HepG2 (cell line): ENCODE measurements at regions not wholly inside any gene's neighbourhood (a gene's known extent, or its start where the extent isn't known, plus 50 kb on each side); places are given as distances from the start of the nearest gene placed in this dataset.

Experiments used
- ATAC-seq: fragments of 200-7000 bp; cut with Tn5 transposase; 3 replicates; pipeline ENCODE4 v1.9.1; 2020; ENCODE audit warnings: mild to moderate bottlenecking, moderate library complexity
- BruUV-seq: library from RNA; stranded (reverse); fragments of 400-500 nt; replicated peaks from 2 replicates; lab custom pipeline; 2021; lab: Mats Ljungman, UMichigan
- CTCF ChIA-PET: fragments of 300-600 bp; formaldehyde crosslinking; extraction: SDS; loops from one replicate; lab custom pipeline; 2021; ENCODE audit warnings: low total read pairs, inconsistent platforms, low intra/inter-chr PET ratio; lab: Yijun Ruan, JAX
- POLR2A ChIA-PET: fragments of 350-600 bp; sonication (Branson Sonifier 250); formaldehyde crosslinking; loops from one replicate; lab custom pipeline; 2020; ENCODE audit warnings: antibody characterized with exemption, inconsistent platforms; lab: Yijun Ruan, JAX
- DNase-seq: peaks from one replicate; pipeline ENCODE4 v3.0.0-alpha.2; 2015; ENCODE audit warnings: low spot score
- FAIRE-seq: peaks from 3 replicates; lab custom pipeline; 2011; peaks lifted over from hg19 to GRCh38; lab: Jason Lieb, UNC
- H2AFZ ChIP-seq: one replicate; pipeline ENCODE4 v1.6.1; 2011; ENCODE audit warnings: low read length, inconsistent platforms
- H3K27ac ChIP-seq: fragments of 300-600 bp; 3 replicates; pipeline ENCODE4 v1.8.0; 2011; ENCODE audit warnings: mixed run types, mild to moderate bottlenecking, mixed read lengths, low read length, inconsistent platforms; ENCODE audit not compliant: insufficient read depth; ENCODE audit errors: extremely low read length
- H3K27me3 ChIP-seq, 2 experiments: fragments of 200-600 bp in 1 of 2; 2 replicates in 1 of 2; 3 replicates in 1 of 2; pipeline versions ENCODE4 v1.6.0 to v1.8.0; 2011; ENCODE audit warnings: low read length in 2 of 2, mild to moderate bottlenecking in 2 of 2, moderate library complexity in 2 of 2, inconsistent platforms in 1 of 2; ENCODE audit not compliant: insufficient read depth in 2 of 2, control insufficient read depth in 1 of 2
- H3K36me3 ChIP-seq, 2 experiments: fragments of 200-600 bp in 1 of 2; replicated peaks in 1 of 2; 2 replicates in 1 of 2; 3 replicates in 1 of 2; pipeline versions ENCODE4 v1.5.1 to v1.8.0; 2011; ENCODE audit warnings: low read length in 2 of 2, inconsistent platforms in 1 of 2; ENCODE audit not compliant: insufficient read depth in 2 of 2, control insufficient read depth in 1 of 2
- H3K4me1 ChIP-seq: 2 replicates; pipeline ENCODE4 v1.5.1; 2012; ENCODE audit warnings: low read length, inconsistent platforms; ENCODE audit not compliant: insufficient read depth
- H3K4me2 ChIP-seq: 2 replicates; pipeline ENCODE4 v1.6.0; 2011; ENCODE audit warnings: low read depth, low read length, inconsistent platforms
- H3K4me3 ChIP-seq, 3 experiments: fragments of 200-600 bp in 1 of 3; sonication (generic), shearing (Covaris generic) in 1 of 3; replicated peaks in 1 of 3; 2 replicates each; pipeline ENCODE4 v1.5.1; 2011 to 2016; ENCODE audit warnings: low read length in 3 of 3, inconsistent platforms in 2 of 3, low read depth in 2 of 3, mild to moderate bottlenecking in 2 of 3, control low read depth in 1 of 3, mixed read lengths in 1 of 3; ENCODE audit not compliant: insufficient read depth in 1 of 3
- H3K79me2 ChIP-seq: one replicate; pipeline ENCODE4 v1.6.1; 2011; ENCODE audit warnings: low read length, inconsistent platforms; ENCODE audit not compliant: insufficient read depth
- H3K9ac ChIP-seq: 2 replicates; pipeline ENCODE4 v1.6.0; 2011; ENCODE audit warnings: mild to moderate bottlenecking, low read depth, low read length, inconsistent platforms; ENCODE audit not compliant: insufficient read depth
- H3K9me3 ChIP-seq: 2 replicates; pipeline ENCODE4 v1.5.1; 2012; ENCODE audit warnings: mild to moderate bottlenecking, low read length
- H4K20me1 ChIP-seq: 2 replicates; pipeline ENCODE4 v1.6.0; 2011; ENCODE audit warnings: inconsistent platforms, mild to moderate bottlenecking, low read length, moderate library complexity; ENCODE audit not compliant: insufficient read depth
- CEBPG ChIP-seq: IDR thresholded peaks from 2 replicates; pipeline ENCODE4 v1.6.1; 2016
- DR1 ChIP-seq: sonication (generic); formaldehyde crosslinking; IDR thresholded peaks from 2 replicates; pipeline ENCODE4 v1.8.0; 2021; ENCODE audit warnings: mild to moderate bottlenecking, missing genetic modification reagents, inconsistent platforms
- NFIB ChIP-seq: sonication (generic); formaldehyde crosslinking; IDR thresholded peaks from 2 replicates; pipeline ENCODE4 v1.9.0; 2021; ENCODE audit warnings: missing genetic modification reagents, mild to moderate bottlenecking, borderline replicate concordance
- NR3C1 ChIP-seq: sonication (generic); formaldehyde crosslinking; IDR thresholded peaks from 2 replicates; pipeline ENCODE4 v1.4.0; 2020; ENCODE audit warnings: missing genetic modification reagents
- RORA ChIP-seq: sonication (generic); formaldehyde crosslinking; IDR thresholded peaks from 2 replicates; pipeline ENCODE4 v1.5.0; 2020; ENCODE audit warnings: mild to moderate bottlenecking, missing genetic modification reagents, moderate library complexity
- SMYD3 ChIP-seq: sonication (generic); formaldehyde crosslinking; IDR thresholded peaks from 2 replicates; pipeline ENCODE4 v1.8.1; 2023; ENCODE audit warnings: mild to moderate bottlenecking, missing genetic modification reagents
- ZNF414 ChIP-seq: sonication (generic); formaldehyde crosslinking; IDR thresholded peaks from 2 replicates; pipeline ENCODE4 v1.5.0; 2020; ENCODE audit warnings: missing genetic modification reagents
- ZNF550 ChIP-seq: sonication (generic); formaldehyde crosslinking; IDR thresholded peaks from 2 replicates; pipeline ENCODE4 v1.4.0; 2020; ENCODE audit warnings: mild to moderate bottlenecking, missing genetic modification reagents, borderline replicate concordance
- ZNF564 ChIP-seq: sonication (generic); formaldehyde crosslinking; IDR thresholded peaks from 2 replicates; pipeline ENCODE4 v1.8.1; 2023; ENCODE audit warnings: mild to moderate bottlenecking, missing genetic modification reagents
- WGBS: methylation state at CpG from one replicate; pipeline ENCODE4 v1.1.6; 2017; ENCODE audit warnings: low lambda C conversion rate; 5-methylcytosine and 5-hydroxymethylcytosine counted together
- in situ Hi-C: cut with HindIII; loops from 2 replicates; pipeline ENCODE4 v1.10.0; 2017; ENCODE audit warnings: low pct_unique_long_range_greater_than_20kb; ENCODE audit not compliant: extremely low pct_ligation_motif_present
- intact Hi-C: fragments of 100-400 bp; cut with micrococcal nuclease; formaldehyde crosslinking; loops from one replicate; pipeline ENCODE4 v1.10.0; 2022; ENCODE audit not compliant: unreplicated experiment
- TF ChIP-seq, protein P1 (sequence below): sonication (generic); formaldehyde crosslinking; IDR thresholded peaks from 2 replicates; pipeline ENCODE4 v1.5.0; 2020; ENCODE audit warnings: mild to moderate bottlenecking, missing genetic modification reagents

- TF ChIP-seq, protein P1, sequence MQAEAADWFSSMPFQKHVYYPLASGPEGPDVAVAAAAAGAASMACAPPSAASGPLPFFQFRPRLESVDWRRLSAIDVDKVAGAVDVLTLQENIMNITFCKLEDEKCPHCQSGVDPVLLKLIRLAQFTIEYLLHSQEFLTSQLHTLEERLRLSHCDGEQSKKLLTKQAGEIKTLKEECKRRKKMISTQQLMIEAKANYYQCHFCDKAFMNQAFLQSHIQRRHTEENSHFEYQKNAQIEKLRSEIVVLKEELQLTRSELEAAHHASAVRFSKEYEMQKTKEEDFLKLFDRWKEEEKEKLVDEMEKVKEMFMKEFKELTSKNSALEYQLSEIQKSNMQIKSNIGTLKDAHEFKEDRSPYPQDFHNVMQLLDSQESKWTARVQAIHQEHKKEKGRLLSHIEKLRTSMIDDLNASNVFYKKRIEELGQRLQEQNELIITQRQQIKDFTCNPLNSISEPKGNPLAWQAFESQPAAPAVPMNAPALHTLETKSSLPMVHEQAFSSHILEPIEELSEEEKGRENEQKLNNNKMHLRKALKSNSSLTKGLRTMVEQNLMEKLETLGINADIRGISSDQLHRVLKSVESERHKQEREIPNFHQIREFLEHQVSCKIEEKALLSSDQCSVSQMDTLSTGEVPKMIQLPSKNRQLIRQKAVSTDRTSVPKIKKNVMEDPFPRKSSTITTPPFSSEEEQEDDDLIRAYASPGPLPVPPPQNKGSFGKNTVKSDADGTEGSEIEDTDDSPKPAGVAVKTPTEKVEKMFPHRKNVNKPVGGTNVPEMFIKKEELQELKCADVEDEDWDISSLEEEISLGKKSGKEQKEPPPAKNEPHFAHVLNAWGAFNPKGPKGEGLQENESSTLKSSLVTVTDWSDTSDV: no peak
- no peak for TF ChIP-seq ZNF564 (CRISPR knock-in tag)
- no peak for TF ChIP-seq NR3C1 (CRISPR knock-in tag)
- TF ChIP-seq RORA (CRISPR knock-in tag): no peak
Observed at GRCh38 chr10:108450280-108450679, 1285.8 kb upstream of the SORCS1 start (continued).

DNA sequence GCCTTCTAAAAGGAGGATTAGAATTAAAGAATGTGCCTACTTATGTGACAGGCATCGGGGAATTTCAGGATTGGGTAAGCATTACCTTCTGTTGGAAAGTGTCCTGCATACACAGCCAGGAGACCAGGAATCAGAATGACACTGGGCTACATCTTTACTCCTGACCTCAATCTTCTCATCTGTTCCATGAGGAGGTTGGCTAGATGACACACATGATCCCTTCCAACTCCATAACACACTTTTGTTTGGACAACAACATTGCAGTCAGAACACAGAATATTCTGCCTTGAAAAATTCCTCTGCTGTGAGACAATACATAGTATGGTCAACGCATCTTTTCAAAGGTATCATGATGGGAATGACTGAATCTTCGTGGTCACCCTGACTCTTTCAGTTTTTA is 1281.2 kb upstream of the SORCS1 start:
- in situ Hi-C loops: no loop called here
- no TSS peak for BruUV-seq
- Histone ChIP-seq H3K27me3 (no peaks in the 10 kb centered on the region), H3K79me2 (no peaks in the 10 kb centered on the region), H3K9me3 (peaks cover 64% of the 10 kb centered on the region), H3K27ac (no peak overlapping the region), H2AFZ (no peak overlapping the region), H3K36me3 (no peaks in the 10 kb centered on the region), H3K9ac (no peak overlapping the region), H3K4me1 (no peaks in the 10 kb centered on the region), H4K20me1 (no peaks in the 10 kb centered on the region), H3K4me3 (no peak overlapping the region), H3K4me2 (no peak overlapping the region)
- TF ChIP-seq SMYD3 (CRISPR knock-in tag) (no peak), NFIB (CRISPR knock-in tag) (no peak), CEBPG (no peak), ZNF414 (CRISPR knock-in tag) (no peak), ZNF550 (CRISPR knock-in tag) (no peak), DR1 (CRISPR knock-in tag) (no peak)
- 3% methylated on average over 3 of the region's 3 CpGs for WGBS
- intact Hi-C loops: no loop called here
- CTCF ChIA-PET: no interaction called here
- DNase-seq (no peak), FAIRE-seq (no peak), ATAC-seq (no peak)
- POLR2A ChIA-PET: no interaction called here
